Peyer's patch (tissue), 4 donors: ENCODE measurements at regions not wholly inside any gene's neighbourhood (a gene's known extent, or its start where the extent isn't known, plus 50 kb on each side); places are given as distances from the start of the nearest gene placed in this dataset.

ENCODE experiments used
- POLR2A ChIP-seq, 2 donors: fragments of 450-650 bp; IDR thresholded peaks; one replicate each; pipeline ENCODE4 v1.5.1; 2017; ENCODE audit warnings: antibody characterized with exemption in 2 of 2, mild to moderate bottlenecking in 2 of 2, moderate library complexity in 2 of 2
- TF ChIP-seq, protein P1 (sequence below), 6 experiments: fragments of 450-650 bp in 4 of 6; fragments of 200-600 bp in 2 of 6; sonication (generic) in 1 of 6; IDR thresholded peaks; one replicate each; pipeline ENCODE4 v1.5.1; 2017 to 2019; ENCODE audit warnings: antibody characterized with exemption in 6 of 6, mild to moderate bottlenecking in 3 of 6, moderate library complexity in 1 of 6

- TF ChIP-seq, protein P1, sequence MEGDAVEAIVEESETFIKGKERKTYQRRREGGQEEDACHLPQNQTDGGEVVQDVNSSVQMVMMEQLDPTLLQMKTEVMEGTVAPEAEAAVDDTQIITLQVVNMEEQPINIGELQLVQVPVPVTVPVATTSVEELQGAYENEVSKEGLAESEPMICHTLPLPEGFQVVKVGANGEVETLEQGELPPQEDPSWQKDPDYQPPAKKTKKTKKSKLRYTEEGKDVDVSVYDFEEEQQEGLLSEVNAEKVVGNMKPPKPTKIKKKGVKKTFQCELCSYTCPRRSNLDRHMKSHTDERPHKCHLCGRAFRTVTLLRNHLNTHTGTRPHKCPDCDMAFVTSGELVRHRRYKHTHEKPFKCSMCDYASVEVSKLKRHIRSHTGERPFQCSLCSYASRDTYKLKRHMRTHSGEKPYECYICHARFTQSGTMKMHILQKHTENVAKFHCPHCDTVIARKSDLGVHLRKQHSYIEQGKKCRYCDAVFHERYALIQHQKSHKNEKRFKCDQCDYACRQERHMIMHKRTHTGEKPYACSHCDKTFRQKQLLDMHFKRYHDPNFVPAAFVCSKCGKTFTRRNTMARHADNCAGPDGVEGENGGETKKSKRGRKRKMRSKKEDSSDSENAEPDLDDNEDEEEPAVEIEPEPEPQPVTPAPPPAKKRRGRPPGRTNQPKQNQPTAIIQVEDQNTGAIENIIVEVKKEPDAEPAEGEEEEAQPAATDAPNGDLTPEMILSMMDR (IDR thresholded peaks at IDR 0.05) = no peak
- TF ChIP-seq POLR2A (IDR thresholded peaks at IDR 0.05) = no peak
Observed at GRCh38 chr2:238709325-238710025, 138.4 kb upstream of the TWIST2 start.
